ENCODE measurements at regions not wholly inside any gene's neighbourhood (a gene's known extent, or its start where the extent isn't known, plus 50 kb on each side); places are given as distances from the start of the nearest gene placed in this dataset.

GRCh38 chrX:113644426-113644825, 803.8 kb upstream of the AMOT start:
- TF ChIP-seq CTCF (IDR thresholded peaks at IDR 0.05) (no peak), POLR2A (IDR thresholded peaks at IDR 0.05) (no peak), POLR2AphosphoS5 (IDR thresholded peaks at IDR 0.05) (no peak)
